ENCODE measurements at regions not wholly inside any gene's neighbourhood (a gene's known extent, or its start where the extent isn't known, plus 50 kb on each side); places are given as distances from the start of the nearest gene placed in this dataset.

DNA sequence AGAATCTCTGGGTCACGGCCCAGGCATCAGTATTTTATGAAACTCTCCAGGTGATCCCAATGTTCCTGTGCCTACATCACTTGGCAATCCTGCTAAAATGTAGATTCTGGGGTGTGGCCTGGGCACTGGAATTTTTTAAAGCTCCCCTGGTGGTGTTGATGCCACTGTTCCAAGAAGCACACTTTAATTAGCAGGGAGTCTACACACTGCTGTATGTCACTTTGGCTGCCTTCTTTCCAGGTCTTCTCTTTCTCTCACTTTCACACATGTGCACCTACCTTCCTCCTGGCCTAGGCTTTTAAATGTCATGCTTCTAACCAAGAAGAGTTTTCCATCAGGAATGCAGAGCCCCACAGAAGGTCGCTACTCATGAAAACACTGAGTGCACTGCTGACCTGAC lies 136.0 kb upstream of the ALDH1B1 start:
- TF ChIP-seq POLR2A (IDR thresholded peaks at IDR 0.05; ENCODE audit: low read depth, low read length) (no peak), POLR2AphosphoS5 (IDR thresholded peaks at IDR 0.05; ENCODE audit: low read depth, low read length) (no peak)
